ENCODE measurements at regions not wholly inside any gene's neighbourhood (a gene's known extent, or its start where the extent isn't known, plus 50 kb on each side); places are given as distances from the start of the nearest gene placed in this dataset.

DNA sequence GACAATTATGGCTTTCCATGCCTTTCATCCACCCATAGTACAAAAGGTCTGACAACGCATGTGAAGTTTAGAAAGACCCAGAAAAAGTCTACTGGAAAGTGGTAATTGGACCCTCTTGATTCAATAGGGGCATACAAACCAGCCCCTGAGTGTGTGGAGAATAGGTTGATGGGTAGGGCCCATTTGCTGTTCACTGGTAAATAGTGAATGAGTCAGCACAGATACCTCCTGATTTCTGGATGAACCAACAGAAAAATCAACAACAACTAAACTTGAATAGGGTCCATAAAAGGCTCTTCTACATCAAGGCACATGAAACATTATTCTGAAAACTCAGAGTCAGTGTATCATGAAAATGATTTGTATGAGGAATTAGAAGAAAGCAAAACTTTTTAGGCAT lies 235.4 kb upstream of the SLC35B3 start:
- Mint-ChIP-seq H3K36me3 (no peaks in the 10 kb centered on the region), H3K4me1 (ENCODE audit: low read depth) (peaks cover 11% of the 10 kb centered on the region), H3K9me3 (ENCODE audit: low read depth) (peaks cover 3% of the 10 kb centered on the region), H3K27me3 (no peaks in the 10 kb centered on the region), H3K4me3 (no peak overlapping the region), H3K27ac (no peak overlapping the region)

DNA sequence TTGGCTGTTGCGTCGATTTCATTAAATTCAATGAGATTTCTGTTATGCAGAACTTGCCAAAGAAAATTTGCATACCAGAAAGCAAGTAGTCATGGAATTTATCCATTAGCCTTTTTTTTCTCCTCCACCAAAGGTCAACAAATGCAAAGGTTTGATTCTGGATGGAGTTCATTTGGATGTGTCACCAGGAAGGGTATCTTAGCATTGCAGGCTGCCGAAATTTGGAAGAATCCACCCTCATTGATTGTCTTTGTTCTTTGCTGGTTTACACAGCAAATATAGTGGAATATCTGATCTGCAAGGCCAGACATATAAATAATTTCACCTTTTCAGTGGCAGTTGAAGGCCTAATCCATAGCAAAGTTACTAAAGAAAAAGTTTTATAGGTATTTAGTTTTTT lies 229.4 kb upstream of the SLC35B3 start:
- no peak overlapping the region for H3K4me3 Mint-ChIP-seq
- H3K9me3 Mint-ChIP-seq (ENCODE audit: low read depth): peaks cover 3% of the 10 kb centered on the region
- no peaks in the 10 kb centered on the region for H3K36me3 Mint-ChIP-seq
- no peak overlapping the region for H3K27ac Mint-ChIP-seq
- H3K4me1 Mint-ChIP-seq (ENCODE audit: low read depth): peaks cover 11% of the 10 kb centered on the region
- H3K27me3 Mint-ChIP-seq: no peaks in the 10 kb centered on the region

- no peak overlapping the region for H3K4me3 Mint-ChIP-seq
- peaks cover 10% of the 10 kb centered on the region for H3K4me1 Mint-ChIP-seq (ENCODE audit: low read depth)
- H3K27me3 Mint-ChIP-seq: no peaks in the 10 kb centered on the region
- H3K9me3 Mint-ChIP-seq (ENCODE audit: low read depth): peaks cover 2% of the 10 kb centered on the region
- no peaks in the 10 kb centered on the region for H3K36me3 Mint-ChIP-seq
- H3K27ac Mint-ChIP-seq: no peak overlapping the region
These were observed 228.7 kb upstream of the SLC35B3 start for GRCh38 chr6:8664070-8664469.

DNA sequence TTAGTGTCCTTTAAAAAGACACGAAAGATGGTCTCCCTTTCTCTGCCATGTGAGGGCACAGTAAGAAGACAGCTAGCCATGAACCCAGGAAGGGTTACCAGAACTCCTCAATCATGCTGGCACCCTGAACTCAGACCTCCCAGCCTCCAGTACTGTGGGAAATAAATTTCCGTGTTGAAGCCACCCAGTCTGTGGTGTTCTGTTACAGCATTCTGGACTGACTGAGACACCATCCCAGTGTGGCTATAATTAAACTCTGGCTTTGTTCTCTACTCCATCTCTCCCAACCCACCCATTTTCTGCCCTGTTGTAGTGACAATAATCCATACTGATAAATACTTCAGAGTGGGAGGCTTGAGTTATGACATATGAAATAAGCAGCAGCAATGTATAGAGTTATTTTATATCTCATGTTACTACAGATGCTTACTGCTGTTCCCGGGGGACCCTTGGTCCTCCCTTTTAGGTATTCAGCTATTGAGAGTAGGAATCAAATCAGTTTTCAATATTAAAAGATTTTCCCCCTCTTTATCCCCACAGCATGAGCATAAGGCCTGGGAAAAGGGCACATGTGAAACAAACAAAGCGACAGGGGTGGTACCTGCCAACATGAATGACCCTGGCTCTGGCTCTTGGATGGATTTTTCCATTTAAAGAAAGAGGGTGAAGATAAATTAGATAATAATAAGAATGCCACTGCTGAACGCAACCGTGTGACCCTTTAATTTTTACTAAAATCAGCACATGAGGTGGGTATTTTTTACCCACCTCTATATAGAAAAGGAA lies 224.3 kb upstream of the SLC35B3 start:
- no peak overlapping the region for H3K4me3 Mint-ChIP-seq
- H3K36me3 Mint-ChIP-seq: no peaks in the 10 kb centered on the region
- H3K27ac Mint-ChIP-seq: no peak overlapping the region
- no peaks in the 10 kb centered on the region for H3K4me1 Mint-ChIP-seq (ENCODE audit: low read depth)
- no peaks in the 10 kb centered on the region for H3K27me3 Mint-ChIP-seq
- no peaks in the 10 kb centered on the region for H3K9me3 Mint-ChIP-seq (ENCODE audit: low read depth)

DNA sequence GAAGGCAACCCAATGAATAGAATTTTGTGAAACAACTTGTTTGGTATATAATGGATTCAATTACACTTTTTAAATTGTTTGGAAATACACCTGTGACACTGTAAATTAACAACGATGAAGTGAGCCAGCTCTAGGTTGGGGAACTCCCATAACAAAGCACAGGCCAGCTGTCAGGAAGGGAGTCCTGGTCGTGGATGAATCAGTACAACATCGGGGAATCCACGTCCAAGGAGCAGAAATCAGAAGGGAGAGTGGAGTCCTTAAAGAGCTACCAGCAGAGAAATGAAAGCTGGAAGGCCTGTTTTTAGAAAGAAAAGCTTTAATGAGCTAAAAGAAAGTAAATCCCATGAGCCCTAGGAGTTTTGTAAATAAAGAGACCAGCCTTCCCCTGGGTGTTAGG lies 223.1 kb upstream of the SLC35B3 start:
- H3K4me3 Mint-ChIP-seq: no peak overlapping the region
- H3K27me3 Mint-ChIP-seq: no peaks in the 10 kb centered on the region
- H3K9me3 Mint-ChIP-seq (ENCODE audit: low read depth): no peaks in the 10 kb centered on the region
- no peak overlapping the region for H3K27ac Mint-ChIP-seq
- H3K36me3 Mint-ChIP-seq: no peaks in the 10 kb centered on the region
- H3K4me1 Mint-ChIP-seq (ENCODE audit: low read depth): no peaks in the 10 kb centered on the region

DNA sequence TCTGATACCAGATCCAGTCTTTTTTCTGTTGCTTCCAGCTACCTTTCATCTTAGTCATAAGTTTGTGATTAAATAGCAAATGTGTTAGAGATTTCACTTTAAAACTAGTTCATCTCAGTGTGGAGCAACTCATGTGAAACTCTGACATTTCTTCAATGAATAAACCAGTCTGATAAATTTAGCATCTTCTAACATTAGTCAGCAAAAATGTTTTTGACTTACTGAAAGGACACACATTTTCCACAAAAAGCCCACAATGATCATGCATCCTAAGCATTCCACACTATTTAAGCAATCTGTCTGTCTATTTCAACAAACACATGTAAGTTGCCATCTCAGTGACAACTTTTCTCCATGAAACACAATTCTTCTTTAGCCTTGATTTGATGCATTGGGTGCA lies 222.2 kb upstream of the SLC35B3 start:
- H3K4me3 Mint-ChIP-seq: no peak overlapping the region
- H3K27me3 Mint-ChIP-seq: no peaks in the 10 kb centered on the region
- no peaks in the 10 kb centered on the region for H3K4me1 Mint-ChIP-seq (ENCODE audit: low read depth)
- H3K27ac Mint-ChIP-seq: no peak overlapping the region
- no peaks in the 10 kb centered on the region for H3K9me3 Mint-ChIP-seq (ENCODE audit: low read depth)
- H3K36me3 Mint-ChIP-seq: no peaks in the 10 kb centered on the region

DNA sequence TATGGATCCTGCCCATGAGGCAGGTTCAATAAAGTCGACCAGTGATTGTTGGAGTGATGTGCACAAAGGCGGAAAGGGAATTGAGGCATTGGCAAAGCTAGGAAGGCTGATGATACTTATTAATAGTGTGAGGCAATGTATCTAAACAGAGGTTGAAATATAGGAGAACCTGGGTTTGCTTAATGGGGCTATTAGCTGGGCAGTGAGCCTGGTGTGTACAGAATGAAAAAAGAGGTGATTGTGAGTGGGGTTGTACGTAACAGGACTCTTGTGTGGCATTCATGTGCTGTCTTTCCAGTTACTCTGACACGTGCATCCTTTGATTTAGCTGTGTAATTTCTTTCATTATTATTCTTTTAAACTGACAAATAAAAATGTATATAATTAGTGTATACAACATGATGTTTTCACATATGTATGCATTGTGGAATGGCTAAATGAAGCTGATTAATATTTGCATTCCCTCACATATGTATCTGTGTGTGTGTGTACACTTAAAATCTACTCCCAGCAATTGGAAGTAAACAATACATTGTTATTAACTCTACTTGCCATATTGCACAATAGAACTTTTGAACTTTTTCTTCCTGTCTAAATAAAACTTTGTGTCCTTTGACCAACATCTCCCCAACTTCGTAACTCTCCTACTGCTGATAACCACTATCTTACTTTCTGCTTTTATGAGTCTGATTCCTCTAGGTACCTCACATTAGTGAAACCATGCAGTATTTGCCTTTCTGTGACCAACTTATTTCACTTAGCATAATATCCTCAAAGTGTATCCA lies 220.5 kb upstream of the SLC35B3 start:
- Mint-ChIP-seq H3K4me1 (ENCODE audit: low read depth) (no peaks in the 10 kb centered on the region), H3K27ac (no peak overlapping the region), H3K36me3 (no peaks in the 10 kb centered on the region), H3K27me3 (no peaks in the 10 kb centered on the region), H3K9me3 (ENCODE audit: low read depth) (no peaks in the 10 kb centered on the region), H3K4me3 (no peak overlapping the region)

DNA sequence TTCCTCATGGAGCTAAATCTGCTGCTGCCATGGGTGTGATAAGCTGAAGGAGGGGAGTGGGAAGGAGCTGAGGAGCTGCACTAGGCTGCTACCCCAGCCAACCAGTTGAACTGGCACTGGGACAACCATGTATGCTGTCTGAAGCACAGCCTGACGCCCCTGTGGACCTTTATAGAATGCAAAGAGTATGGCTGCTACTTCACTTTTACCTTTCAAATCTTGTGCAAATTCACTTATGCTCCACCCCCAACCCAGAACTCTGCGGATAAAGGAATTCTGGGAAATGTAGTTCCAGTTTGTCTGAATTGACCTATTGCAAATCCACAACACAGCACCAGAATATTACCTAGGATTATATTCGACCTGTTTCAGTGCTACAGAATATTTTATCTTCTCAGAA lies 217.4 kb upstream of the SLC35B3 start:
- Mint-ChIP-seq H3K4me1 (ENCODE audit: low read depth) (no peaks in the 10 kb centered on the region), H3K27me3 (no peaks in the 10 kb centered on the region), H3K36me3 (no peaks in the 10 kb centered on the region), H3K27ac (no peak overlapping the region), H3K4me3 (no peak overlapping the region), H3K9me3 (ENCODE audit: low read depth) (peaks cover 10% of the 10 kb centered on the region)

- Mint-ChIP-seq H3K27me3 (no peaks in the 10 kb centered on the region), H3K4me3 (no peak overlapping the region), H3K9me3 (ENCODE audit: low read depth) (peaks cover 11% of the 10 kb centered on the region), H3K4me1 (ENCODE audit: low read depth) (no peaks in the 10 kb centered on the region), H3K36me3 (no peaks in the 10 kb centered on the region), H3K27ac (no peak overlapping the region)
These were observed 216.7 kb upstream of the SLC35B3 start for GRCh38 chr6:8651998-8652397.

DNA sequence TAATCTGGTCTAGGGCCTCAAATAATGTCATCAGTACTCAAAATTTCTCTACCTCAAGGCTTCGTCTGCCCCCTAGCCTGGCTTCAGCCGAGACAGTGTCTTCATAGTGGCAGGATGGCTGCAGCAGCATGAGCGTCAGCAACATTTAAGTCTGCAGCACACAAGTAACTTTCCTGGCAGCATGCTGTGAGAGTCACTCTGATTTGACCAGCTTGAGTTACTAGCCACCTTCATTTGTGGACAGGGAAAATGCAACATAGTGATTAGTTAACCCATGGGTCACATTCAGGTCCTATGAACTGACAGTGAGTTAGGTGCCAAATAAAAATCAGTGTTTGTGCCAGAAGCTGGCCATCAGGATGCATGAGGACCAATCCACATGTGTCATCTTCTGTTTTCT lies 209.9 kb upstream of the SLC35B3 start:
- no peak overlapping the region for H3K4me3 Mint-ChIP-seq
- H3K36me3 Mint-ChIP-seq: peaks cover 3% of the 10 kb centered on the region
- H3K9me3 Mint-ChIP-seq (ENCODE audit: low read depth): peaks cover 16% of the 10 kb centered on the region
- no peak overlapping the region for H3K27ac Mint-ChIP-seq
- no peaks in the 10 kb centered on the region for H3K4me1 Mint-ChIP-seq (ENCODE audit: low read depth)
- no peaks in the 10 kb centered on the region for H3K27me3 Mint-ChIP-seq

DNA sequence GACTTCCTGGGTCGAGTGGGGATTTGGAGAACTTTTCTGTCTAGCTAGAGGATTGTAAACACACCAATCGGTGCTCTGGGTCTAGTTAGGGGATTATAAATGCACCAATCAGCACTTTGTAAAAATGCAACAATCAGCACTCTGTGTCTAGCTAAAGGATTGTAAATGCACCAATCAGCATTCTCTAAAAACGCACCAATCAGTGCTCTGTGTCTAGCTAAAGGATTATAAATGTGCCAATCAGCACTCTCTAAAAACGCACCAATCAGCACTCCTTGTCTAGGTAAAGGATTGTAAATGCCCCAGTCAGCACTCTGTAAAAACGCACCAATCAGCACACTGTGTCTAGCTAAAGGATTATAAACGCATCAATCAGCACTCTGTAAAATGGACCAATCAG lies 209.0 kb upstream of the SLC35B3 start:
- H3K27me3 Mint-ChIP-seq: no peaks in the 10 kb centered on the region
- H3K4me3 Mint-ChIP-seq: no peak overlapping the region
- no peaks in the 10 kb centered on the region for H3K4me1 Mint-ChIP-seq (ENCODE audit: low read depth)
- H3K36me3 Mint-ChIP-seq: peaks cover 3% of the 10 kb centered on the region
- H3K27ac Mint-ChIP-seq: no peak overlapping the region
- H3K9me3 Mint-ChIP-seq (ENCODE audit: low read depth): peaks cover 16% of the 10 kb centered on the region

DNA sequence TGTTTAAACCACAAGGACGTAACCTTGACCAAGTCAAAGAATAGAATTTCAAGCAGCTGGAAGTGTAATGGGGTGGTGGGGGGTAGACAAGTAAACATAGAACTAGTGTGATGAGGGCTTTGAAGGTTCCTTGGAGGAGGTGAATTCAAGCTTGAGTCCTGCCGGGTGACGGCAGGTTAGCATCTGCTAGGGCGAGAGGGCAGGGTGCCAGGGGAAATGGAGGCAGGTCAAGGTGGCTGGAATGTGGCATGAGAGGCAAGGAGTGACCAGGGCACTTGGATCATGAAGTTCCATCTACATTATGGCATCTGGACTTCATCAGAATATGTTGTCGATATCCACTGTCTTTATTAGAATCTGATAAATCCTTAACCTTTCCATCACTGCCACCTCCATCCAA lies 207.5 kb upstream of the SLC35B3 start:
- Mint-ChIP-seq H3K27me3 (no peaks in the 10 kb centered on the region), H3K36me3 (peaks cover 3% of the 10 kb centered on the region), H3K9me3 (ENCODE audit: low read depth) (peaks cover 7% of the 10 kb centered on the region), H3K4me1 (ENCODE audit: low read depth) (no peaks in the 10 kb centered on the region), H3K27ac (no peak overlapping the region), H3K4me3 (no peak overlapping the region)

DNA sequence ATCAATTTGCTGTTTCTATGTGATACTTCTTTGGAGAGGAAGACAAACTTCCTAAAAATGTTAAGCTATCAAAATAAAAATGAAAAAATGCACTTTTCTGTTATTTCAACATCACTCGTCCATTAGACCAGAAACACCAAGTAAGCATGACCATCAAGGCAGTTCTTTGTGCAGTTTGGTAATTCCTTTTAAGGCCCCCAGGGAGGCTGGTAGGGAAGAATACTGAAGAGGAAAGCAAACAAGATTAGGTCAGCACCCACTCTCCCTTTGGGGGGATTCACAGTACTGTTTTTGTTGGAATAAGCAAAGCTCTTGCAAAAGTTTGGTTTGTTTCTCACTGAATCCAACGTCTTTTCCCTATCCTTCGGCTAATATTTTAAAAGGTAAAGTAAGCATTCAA lies 206.8 kb upstream of the SLC35B3 start:
- Mint-ChIP-seq H3K9me3 (ENCODE audit: low read depth) (peaks cover 5% of the 10 kb centered on the region), H3K27me3 (no peaks in the 10 kb centered on the region), H3K4me1 (ENCODE audit: low read depth) (no peaks in the 10 kb centered on the region), H3K4me3 (no peak overlapping the region), H3K36me3 (peaks cover 3% of the 10 kb centered on the region), H3K27ac (no peak overlapping the region)

DNA sequence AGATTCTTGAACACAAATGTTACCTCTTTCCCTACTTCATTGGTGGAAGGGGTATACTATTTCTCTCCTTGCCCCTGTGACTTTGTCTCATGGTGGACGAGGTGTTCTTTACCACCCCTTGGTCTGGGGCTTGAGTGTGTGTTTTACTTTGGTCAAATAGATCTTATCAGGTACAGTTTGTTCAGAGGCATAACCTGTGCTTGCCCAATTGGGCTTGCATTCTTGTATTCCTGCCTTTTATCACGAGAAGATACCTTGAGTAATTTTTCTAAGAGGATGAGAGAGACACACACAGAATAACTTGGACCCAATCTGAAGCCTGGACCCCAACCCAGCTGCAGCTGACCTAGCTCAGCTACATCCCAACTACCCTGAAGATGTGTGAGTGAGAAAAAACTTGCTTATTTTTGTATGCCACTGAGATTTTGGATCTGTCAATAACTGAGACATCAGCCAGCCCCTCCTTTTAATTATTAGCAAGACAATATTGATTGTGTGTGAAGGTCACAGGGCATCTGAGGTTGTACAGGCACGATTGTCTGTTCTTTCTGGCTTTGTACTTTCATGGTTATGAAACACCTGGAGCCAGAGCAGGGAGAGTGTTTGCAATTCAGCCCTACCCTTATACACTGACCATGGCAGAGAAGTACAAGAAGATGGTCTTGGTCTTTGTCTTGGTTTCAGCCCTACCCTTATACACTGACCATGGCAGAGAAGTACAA lies 204.7 kb upstream of the SLC35B3 start:
- no peaks in the 10 kb centered on the region for H3K36me3 Mint-ChIP-seq
- H3K9me3 Mint-ChIP-seq (ENCODE audit: low read depth): peaks cover 3% of the 10 kb centered on the region
- no peaks in the 10 kb centered on the region for H3K4me1 Mint-ChIP-seq (ENCODE audit: low read depth)
- no peak overlapping the region for H3K27ac Mint-ChIP-seq
- no peaks in the 10 kb centered on the region for H3K27me3 Mint-ChIP-seq
- no peak overlapping the region for H3K4me3 Mint-ChIP-seq

GRCh38 chr6:8637896-8638597 lies 202.7 kb upstream of the SLC35B3 start:
- H3K27ac Mint-ChIP-seq: no peak overlapping the region
- no peaks in the 10 kb centered on the region for H3K4me1 Mint-ChIP-seq (ENCODE audit: low read depth)

More at GRCh38 chr6:8637896-8638597, 202.7 kb upstream of the SLC35B3 start:
- H3K4me3 Mint-ChIP-seq: no peak overlapping the region
- no peaks in the 10 kb centered on the region for H3K27me3 Mint-ChIP-seq
- no peaks in the 10 kb centered on the region for H3K9me3 Mint-ChIP-seq (ENCODE audit: low read depth)
- no peaks in the 10 kb centered on the region for H3K36me3 Mint-ChIP-seq

Measured in activated naive CD8-positive, alpha-beta T cell (primary cell).